Inflammatory macrophage (primary cell): ENCODE measurements at regions not wholly inside any gene's neighbourhood (a gene's known extent, or its start where the extent isn't known, plus 50 kb on each side); places are given as distances from the start of the nearest gene placed in this dataset.
"Not testable (repeated sequence)": the region's sequence is repeated elsewhere in the genome, so short reads cannot be mapped to it uniquely, and the experiment has no call there.

ENCODE experiments used
- DNase-seq, 2 donors: peaks; one replicate each; pipeline ENCODE4 v3.0.0-alpha.2; 2020 to 2022

DNA sequence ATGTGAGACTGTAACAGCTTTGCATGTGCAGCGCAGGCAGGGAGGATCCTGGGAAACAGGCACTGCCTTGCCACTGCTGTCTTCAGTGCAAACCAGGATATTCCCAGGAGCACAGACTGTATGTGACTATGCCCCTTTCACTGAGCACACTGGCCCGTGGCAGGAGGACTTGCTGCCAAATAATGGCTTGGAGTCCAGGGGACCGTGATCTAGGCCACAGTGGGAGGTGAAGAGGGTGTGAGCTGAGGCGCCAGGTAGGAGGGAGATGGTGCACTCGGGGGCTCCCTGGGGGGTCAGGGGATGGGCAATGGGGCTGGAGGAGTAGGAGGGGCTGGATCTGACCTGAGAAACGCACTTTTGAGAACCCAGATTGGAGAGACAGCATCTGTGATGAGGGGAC, 193.4 kb upstream of the ZNF32 start:
- no peak for DNase-seq

DNA sequence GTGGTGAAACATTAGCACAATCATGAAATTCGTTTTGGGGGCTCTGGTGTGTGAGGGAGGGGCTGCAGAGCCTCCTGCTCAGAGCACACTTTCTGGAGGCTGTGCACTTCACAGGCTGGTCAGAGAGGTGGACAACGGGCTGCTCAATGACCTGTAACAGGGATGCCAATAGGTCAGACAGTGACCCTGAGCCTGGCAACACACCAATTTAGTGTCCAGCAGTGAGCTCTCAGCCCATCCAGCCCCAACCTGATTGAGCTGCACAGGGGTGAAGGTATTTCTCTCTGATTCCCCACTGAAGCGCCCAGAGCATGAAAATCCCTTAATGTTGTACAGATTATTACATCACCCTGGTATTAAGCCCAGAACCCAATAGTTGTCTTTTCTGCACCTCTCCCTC, 191.3 kb upstream of the ZNF32 start:
- no peak for DNase-seq

DNA sequence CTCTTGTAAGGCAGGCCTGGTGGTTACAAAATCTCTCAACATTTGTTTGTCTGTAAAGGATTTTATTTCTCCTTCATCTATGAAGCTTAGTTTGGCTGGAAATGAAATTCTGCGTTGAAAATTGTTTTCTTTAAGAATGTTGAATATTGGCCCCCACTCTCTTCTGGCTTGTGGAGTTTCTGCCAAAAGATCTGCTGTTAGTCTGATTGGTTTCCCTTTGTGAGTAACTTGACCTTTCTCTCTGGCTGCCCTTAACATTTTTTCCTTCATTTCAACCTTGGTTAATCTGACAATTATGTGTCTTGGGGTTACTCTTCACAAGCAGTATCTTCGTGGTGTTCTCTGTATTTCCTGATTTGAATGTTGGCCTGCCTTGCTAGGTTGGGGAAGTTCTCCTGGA, 186.1 kb upstream of the ZNF32 start:
- DNase-seq = not testable (repeated sequence)

DNA sequence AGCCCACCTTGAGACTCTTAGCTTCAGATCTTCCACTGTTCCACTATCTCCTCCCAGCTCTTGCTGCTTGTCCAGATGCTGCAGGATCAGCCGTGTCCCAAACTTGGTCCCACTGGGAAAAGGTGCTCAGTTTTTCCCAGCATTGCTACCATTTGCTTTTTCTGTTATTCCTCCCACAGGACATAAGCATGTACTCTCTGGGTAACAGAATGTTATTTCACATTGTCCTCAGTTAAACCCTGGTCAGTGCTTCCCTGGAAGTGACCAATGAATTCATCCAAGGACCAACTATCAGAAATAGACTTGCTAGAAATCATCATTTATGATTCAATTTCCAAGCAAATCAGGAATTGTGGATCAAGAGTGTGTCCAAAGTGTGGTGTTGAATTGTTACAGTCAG, 179.2 kb upstream of the ZNF32 start:
- DNase-seq = no peak

DNA sequence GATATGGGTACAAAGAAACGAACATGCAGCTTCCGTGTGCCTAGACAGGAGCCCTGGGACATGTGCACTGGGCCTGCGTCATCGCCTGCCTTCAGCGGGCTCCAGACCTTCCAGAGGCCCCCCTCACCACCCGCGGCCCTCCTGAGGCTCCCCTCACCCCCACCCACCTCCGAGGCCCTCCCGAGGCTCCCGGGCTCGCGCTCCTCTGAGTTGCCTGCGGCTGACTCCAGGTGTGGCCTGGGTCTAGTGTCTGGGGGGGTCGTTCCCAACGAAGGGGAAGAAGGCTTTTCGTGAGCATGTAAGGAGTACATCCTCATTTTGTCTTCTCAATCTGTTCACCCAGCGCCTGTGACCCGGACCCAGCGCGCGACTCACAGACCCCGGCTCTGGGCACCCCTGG, 177.3 kb upstream of the ZNF32 start:
- no peak for DNase-seq

DNA sequence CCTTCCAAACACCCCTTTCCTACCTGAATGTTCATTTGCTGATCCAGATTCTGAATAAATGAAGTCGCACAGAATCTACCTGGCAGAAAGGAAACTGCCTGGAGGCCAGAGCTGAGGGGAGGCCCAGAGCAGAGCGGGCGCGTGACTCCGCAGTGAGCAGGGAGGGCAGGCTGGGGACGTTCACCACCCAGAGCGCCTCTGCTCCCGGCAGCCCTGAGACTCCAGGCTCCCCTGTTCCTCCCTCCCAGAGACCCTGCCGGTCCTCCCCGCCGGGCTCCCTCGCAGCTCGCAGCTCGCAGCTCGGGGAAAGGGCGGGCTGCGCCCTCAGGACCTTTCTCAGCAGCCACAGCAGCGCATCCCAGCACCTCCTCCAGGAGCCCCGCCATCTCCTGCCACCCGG, 176.7 kb upstream of the ZNF32 start:
- DNase-seq = no peak

DNA sequence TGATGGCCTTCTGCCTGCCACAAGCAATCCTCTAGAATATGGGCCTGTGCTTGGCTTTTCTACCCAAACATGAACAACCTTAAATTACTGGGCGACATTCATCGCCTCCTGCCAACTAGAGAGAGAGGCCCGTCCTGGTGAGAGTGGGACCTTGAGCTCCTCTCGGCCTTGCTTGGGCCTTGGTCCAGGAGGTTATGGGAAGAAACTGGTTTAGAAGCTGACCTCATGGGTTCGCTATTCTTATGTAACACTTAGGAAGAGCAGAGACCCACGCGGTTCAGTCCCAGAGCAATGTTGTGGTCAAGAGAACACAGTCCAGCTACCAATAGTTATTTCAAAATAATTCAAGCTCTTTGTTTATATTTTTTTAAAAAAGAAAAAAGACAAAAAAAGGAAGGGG, 176.3 kb upstream of the ZNF32 start:
- DNase-seq = no peak

DNA sequence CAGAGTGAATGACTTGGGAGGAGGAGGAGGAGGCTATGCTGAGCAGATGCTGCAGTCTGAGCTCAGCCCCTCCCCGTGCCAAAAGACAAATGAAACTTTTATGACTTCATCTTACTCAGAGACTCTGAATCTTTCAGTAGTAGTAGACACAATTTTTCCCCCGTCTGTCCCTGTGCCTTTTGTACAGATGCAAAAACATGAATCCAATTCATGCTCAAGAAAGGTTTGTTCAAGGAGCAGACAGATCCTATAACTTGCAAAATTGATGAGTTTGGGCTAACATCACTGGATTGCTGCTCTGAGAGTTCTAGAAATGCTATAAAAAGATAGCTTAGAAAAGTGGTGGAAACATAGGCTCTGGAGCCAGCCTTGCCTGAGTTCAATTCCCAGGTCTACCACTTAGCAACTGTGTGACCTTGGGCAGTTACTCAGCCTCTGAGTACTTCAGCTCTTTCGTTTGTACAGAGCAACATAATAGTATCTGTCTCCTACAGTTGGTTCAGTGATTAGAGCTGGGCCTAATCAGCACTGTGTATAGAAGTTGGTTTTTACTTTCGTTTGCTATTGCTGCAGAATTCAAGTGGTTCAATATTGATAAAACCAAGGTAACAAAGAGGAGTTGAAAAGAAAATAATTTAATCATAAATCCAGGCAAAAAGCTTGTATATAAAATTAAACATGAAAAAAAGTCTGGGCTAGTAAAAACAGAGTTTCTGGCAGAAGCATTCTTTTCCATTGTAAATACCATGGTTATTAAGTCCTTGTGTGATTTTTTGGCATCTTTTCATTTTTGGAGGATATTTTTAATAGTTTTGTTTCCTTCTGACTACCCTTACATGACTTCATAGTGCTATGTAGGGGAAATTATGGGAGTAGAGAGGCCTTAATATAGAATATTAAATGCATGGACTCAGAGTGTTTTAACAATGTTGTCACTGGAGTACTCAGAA, 174.2 kb upstream of the ZNF32 start:
- no peak for DNase-seq

DNA sequence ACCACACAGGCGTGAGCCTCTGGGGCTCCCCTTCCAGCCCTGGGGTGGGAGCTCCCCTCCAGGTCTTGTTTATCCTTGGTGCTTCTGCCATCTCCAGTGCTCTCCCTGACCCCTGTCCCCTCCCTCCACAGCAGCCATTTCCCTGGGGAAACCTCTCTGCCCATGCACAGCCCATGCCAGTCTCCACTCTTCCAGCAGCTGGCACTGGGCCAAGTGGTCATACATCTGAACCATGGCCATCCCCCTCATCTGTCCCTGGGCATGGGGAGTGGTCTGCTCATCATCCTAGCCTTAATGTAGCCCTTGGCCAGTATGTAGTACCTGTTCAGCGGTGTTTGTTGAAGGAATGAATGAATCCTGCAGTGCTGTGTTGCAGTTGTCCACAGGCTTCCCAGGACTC, 172.4 kb upstream of the ZNF32 start:
- DNase-seq = no peak

DNA sequence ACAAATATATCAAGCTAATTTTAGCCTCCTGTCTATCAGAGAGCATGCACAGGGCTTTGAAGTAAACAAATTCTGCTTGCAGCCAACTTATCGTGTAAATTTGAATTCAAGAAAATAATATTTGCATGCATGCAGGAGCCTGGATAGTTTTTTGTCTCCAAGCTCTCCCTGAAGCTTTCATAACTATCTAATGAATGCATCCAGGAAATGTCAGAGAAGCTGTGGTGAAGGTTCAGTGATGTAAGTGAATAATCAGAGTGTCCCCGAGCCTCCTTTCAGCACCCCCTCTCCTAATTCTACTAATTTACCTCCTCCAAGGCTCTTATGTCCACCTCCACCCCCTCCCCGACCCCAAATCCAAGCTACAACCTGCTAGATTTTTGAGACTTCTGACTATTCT, 172.0 kb upstream of the ZNF32 start:
- DNase-seq = no peak

DNA sequence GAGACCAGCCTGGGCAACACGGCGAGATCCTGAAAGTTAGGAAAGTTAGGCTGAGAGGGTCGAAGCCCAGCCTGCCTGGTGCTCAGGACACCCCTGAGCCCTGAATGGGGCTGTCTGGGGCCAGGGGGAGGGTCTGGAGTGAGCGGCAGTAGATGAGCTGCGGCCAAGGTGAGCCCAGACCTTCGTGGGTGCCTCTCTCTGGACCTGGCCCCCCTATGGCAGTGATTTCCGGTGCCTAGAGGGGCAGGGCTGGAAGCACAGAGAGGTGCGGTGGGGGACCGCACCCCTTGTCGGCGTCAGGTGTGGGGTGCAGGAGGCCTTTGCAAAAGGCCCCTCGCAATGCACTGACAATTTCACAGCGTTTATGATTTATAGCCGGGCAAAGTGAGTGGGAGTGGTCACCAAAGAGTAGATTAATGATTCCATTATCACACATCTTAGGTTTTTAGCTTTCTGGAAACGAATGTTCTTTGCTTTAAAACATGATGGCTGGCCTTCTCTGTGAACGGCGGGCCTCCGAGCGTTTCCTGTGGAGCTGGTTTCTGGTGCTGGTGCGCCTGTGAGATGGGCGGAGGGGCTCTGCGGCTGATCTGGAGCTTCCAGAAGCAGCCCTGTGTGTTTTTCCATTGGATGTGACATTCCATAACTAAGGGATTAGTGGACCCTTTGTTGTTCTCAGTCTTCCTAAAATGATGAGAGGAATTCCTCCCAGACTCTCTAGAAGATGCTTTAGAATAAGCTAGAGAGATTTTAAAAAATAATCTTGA, 171.0 kb upstream of the ZNF32 start:
- DNase-seq = no peak

DNA sequence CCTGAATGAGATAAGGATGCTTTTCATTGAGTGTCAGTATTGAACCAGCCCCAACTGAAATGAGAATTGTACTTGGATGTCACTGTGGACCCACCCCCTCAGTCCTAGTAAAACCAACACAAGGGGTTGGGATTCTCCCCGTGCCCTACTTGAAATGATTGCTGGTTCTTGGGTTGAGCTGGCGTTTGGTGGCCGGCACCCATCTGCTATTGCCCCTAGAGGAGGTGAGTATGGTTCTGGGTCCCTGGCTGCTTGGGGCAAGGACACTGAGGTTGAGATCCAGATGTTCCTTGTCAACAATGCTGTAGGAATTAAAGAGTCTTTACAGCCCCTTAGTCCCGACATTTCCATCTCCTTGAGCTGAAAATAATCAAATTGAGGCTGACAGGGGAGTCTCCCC, 170.0 kb upstream of the ZNF32 start:
- DNase-seq = no peak

DNA sequence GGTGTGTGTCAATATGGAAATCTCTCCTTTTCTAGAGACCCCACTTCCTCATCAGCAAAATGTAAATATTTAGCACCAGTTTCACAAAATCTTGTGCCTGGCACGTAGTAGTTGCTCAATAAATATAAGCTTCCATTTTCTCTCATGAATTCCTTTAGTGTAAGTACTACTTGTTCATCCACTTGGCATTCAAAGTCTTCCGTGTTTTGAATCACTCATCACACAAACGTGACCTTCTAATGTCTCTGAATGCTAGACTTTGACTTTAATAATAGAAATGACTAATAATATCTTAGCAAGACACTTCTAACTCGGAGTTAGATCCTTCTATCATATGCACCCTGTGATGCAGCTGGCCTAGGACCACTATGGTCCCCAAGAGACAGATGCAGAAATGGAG, 168.7 kb upstream of the ZNF32 start:
- no peak for DNase-seq

DNA sequence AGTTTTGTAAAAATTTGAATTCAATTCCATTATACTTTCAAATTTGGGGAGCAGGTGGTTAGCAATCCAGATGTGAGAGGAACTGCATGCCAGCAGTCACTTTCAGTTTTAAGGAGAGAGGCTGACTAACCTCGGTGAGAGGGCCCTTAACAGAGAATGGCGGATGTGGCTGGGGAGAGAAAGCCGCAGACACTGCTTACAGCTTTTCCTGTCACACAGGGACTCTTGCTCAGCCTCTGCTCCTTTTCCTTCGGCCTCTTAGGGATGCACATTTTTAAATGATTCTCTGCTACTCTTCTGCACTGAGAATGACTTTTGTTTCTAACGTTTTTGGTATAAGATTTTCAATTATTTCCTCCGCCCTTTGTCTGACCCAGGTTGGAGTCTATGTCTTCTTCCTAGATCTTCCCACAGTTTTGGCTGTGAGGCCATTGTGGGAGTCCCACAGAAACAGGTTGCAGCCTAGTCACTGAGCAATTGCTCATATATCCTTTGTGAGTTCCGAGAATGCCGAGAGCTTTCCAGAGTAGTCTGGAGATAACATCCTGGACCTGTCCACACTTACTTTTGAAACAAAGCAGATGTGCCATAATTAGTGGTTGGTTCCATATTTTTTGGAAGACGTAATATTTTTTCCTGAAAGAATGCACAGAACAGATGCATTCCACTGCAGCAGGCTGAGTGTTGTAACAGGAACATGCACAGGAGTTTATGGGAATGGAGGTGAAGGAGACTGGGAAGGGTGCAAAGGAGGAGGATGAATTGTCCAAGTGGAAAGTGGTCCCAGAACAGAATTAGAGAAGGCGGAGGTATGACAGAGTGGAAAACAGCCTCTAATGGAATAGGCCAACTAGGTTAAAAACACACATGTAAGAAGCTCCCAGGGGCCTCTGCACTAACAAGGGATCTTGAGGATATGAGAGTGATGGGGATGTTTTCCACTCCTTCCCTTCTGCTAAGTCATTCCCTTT, 168.0 kb upstream of the ZNF32 start:
- peak in 1 of 2 donors; percentile 14 for DNase-seq

DNA sequence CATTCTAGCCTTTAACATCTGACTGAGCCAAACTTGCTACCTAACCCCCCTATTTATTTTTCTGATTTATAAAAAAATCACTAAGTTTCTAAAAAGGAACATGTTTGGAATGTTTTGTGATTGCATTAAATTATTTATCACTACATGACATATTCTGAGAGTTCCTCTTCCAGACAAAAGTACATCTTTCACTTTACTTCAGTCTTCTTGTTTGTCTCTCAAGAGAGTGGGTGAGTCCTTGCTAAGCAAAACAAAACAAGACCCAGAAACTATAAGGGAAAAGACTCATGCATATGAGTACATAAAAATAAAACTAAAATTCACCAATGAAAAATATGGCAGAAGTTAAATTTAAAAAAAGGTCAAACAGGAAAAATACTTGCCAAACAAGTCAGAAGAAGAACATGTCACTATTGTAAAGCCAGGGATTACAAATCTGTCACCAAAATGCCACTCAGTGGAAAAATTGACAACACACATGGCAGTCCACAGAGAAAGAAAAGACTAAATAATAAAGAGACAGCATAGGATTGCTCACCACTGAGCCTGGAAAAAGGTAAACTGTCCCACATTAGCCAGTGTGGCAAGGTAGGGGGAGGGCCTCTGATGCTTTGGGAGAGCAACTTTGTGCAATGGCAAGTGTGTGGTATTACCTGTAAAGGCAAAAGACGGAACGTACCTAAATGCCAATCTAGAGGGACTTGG, 166.7 kb upstream of the ZNF32 start:
- DNase-seq = no peak

DNA sequence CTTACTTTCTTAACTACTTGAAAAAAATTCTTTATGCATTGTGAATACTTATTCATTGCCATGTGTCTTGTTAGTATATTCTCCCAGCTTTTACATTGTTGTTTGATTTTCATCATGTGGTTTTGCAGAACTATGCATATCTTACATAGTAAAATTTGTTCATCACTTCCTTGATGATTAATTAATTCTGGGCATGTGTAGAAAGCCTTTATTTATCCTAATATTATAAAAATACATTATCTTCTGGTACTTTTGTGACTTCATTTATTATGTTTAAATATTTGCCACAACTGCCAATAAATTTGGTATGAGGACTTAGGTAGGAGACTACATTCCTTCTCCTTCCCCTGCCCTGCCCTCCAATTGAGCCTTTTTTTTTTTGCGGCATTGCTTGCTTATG, 166.0 kb upstream of the ZNF32 start:
- DNase-seq = no peak

DNA sequence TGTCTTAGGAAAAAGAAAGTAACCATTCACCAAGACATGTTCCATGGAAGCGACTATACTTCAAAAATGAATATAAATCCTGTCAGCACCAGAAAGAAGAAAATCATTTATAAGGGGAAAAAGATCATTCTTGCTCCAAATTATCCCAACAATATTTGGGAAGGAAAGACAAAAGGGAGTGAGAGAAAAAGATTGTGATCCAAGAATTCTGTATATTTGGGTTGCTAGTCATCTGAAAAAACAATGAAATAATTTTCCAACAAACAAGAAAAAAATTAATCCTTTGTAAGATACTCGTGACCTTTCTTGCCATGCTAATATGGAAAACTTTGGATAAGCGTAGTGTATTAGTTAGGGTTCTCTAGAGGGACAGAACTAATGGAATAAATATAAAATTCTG, 163.2 kb upstream of the ZNF32 start:
- no peak for DNase-seq

DNA sequence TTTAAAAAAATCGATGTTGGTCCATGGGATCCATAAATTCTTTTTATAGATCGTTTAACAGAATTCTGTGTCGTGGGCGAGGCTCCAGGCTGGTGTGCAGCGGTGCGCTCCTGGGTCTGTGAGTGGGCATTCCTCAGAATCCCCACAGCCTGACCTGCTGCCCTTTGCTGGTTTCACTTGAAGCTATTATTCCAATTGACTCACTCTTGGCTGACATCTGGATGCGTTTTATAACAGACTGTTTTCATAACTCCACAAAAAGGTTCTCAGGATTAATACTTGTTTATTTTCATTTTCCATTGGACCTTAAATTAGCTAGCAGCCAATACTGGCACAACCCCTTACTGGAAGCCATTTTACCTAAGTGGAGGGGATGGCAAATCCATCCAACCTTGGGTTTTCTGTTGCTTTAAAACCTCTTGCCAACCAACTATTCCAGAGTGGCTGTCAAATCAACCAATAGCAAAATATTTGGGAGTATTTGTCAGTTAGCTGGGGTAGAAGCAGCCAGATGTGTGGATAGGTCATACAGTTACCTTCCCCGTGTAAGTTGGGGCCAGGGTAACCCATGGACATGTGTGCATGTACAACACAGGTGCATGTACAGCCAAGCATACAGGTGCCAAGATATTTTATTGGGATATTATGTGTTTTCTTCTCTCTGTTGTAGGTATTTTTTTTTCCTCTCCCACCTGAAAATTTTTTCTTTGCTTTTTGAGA, 160.7 kb upstream of the ZNF32 start:
- DNase-seq = no peak

DNA sequence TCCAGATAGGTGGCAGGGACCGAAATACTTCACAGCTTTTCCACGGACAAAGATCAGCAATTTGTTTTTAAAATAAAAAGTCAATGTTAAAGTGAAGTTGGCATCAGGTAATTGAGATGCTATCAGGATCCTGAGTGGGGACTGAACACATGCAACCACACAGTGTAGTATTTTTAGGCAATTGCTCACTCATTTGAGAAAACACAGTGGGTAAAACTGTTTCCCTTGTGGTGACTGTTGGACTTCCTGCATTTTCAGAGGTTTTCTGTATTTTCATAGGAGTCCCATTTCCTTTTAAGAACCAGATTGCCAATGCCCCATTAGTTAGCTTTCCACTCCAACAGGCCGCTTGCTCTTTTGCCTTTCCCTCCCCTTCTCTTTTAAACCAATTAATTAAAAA, 159.5 kb upstream of the ZNF32 start:
- DNase-seq = no peak

DNA sequence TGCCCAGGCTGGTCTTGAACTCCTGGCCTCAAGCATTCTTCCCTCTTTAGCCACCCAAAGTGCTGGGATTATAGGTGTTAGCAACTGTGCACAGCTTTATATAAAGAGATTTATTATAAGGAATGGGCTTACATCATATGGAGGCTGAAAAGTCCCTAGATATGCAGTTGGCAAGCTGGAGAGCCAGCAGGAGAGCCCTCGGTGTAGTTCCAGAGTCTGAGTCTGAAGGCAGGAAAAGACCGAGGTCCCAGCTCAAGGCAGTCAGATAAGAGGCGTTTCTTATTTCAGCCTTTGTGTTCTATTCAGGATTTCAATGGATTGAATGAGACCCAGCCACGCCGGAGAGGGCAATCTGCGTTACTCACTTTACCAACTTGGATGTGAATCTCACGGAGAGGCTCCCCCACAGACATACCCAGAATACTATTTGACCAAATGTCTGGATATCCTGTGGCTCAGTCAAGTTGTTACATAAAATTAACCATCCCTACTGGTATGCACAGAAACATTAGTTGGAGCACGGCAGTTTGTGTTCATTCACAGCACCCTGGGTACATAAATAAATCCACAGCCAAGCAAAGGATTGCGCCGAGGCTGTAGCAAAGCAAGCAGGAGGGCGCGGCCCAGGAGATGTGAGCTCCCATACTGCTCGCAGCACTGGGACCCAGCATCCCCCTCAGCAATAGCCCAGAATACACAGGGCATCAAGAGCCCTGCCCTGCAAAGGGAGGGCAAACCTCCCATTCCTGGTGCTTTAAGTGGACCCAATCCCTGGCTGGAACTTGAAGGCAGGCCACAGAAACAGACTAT, 158.4 kb upstream of the ZNF32 start:
- DNase-seq = no peak

DNA sequence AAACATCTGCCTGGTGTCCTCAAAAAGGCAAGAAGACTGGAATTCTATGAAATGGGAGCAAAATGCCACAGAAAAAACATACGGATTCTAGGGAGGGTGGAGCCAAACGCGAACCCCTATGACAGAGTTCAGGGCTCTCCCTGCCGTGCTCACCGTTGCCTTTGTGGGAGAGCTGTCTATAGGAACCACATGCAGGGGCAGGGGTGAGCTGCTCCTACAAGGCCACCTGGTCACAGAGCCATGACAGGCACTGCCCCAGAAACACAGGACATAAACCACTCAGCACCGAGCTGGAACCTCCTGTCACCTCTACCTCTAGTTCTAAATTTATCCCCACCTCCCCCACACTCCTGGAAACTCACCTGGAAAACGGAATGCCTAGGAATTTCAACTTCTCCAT, 155.1 kb upstream of the ZNF32 start:
- DNase-seq = no peak
